ENCODE measurements at regions not wholly inside any gene's neighbourhood (a gene's known extent, or its start where the extent isn't known, plus 50 kb on each side); places are given as distances from the start of the nearest gene placed in this dataset.

DNA sequence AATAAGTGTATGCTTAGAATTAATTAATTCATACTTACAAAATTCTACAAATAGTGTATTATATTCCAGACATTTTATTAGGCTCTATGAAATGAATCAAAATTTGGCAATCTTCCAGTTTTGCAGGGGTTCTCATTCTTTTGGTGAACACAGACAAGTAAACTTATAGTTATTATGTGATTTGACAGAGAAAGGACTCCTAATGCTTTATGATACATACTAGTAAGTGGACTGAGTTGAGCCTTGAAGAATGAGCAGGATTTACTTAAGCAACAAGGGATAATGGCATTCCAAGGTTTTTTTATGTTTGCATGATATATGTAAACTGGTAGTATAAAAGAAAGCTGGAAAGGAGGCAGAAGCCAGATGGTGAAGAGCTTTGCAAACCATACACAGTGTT, 145.7 kb upstream of the FERD3L start:
- DNase-seq = no peak

DNA sequence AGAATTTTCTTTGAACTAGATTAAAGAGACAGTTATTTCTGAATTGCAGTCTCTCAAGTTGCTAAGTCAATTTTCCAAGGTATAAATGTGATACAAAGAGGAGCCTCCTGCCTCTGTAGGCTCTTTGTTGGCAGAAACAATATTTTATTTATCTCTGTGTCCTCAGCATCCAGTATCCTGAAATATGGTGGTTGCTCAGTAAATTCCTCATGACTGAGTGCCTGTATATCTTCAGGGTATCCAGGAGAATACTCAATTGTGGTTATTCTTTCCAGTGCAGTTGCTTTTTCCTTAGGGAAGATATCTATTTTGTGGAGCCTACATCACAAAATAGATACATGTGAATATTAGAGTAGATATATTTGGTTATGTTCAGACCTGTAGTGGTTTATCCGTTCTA, 144.8 kb upstream of the FERD3L start:
- no peak for DNase-seq

DNA sequence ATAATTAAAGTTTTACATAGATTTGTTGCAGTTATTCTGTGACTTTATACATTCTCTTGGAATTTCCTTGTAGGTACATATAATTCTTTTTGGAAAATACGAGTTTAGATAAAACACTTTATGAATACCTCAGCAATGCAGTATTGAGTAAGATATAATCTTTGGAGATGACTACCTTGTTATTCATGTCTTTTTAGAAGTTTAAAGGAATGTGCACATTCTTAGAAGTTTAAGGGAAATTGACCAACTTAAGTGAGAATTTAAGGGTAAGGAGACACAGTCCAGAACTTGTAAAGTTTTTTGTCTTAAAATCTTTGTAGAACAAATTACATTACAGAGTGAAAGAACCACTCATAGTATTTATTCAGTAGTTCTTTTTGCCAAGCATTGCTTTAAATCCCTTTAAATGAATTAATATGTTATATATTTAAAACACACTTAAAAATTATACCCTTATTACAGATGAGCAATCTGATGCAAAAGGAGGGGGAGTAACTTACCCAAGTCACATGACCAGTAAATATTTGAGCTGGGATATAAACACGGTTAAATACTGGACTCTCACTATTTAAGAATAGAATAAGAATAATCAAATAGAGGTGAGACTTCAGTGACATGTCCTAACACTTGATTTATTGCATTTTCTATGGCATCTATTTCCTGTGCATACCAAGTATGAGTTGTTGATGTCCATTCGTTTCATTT, 139.5 kb upstream of the FERD3L start:
- DNase-seq = no peak

DNA sequence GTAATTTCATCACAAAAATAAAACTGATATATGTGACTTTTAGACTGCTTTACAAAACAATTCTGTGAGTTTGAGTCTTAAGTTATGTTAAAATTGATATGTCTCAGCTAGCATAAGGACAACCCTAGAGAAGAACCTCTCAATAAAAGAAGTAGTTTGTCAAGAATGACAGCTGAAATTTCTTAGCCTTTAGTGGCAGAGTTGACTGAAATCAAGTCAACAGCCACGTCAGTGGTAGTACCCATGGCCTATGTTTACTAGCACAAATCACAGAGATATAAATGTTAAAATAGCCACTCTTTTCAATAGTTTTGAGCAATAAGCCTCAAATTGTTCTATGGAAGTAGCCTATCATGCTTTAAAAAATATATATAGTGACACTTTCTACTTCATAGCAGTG, 138.9 kb upstream of the FERD3L start:
- no peak for DNase-seq

DNA sequence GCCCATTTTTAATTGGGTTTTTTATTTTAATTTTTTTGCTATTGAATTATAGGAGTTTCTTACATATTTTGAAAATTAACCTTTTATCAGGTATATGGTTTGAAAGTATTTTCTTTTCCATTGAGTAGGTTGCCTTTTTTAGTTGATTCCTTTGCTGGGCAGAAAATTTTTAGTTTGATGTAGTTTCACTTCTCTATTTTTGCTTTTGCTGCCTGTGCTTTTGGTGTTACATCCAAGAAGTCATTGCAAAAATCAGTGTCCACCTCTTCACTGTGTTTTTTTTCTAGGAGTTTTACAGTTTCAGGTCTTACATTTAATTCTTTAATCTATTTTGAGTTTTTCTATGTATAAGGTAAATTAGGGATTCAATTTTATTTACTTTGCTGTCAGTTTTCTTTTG, 129.8 kb upstream of the FERD3L start:
- no peak for DNase-seq

DNA sequence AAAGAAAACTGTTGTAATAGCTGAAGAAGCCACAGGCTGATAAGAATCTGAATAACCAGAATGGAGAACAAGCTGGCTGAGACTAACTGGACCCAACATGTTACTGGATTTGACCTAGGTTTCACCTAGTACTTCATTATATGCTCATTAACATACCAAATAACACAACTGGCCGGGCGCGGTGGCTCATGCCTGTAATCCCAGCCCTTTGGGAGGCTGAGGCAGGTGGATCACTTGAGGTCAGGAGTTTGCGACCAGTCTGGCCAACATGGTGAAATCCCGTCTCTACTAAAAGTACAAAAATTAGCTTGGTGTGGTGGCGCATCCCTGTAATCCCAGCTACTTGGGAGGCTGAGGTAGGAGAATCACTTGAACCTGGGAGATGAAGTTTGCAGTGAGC, 127.1 kb upstream of the FERD3L start:
- DNase-seq = peak; percentile 38

DNA sequence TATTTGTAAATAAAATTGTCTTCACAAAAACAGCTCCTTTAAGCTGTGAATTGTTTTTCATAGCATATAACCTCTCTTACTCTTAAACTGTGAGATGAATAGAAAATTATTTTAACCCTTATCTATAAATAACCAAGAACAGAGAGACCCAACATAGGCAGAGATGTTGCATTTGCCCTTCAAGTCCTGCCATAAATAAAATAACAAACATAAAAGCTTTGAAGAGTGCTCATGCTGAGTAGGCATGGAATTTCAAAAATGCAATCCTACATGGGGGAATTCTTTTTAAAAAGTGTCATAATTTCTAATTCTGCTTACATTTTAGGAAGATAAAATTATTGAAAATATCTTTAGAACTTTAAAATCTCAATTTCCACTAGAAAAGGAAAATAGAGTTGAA, 124.1 kb upstream of the FERD3L start:
- no peak for DNase-seq

DNA sequence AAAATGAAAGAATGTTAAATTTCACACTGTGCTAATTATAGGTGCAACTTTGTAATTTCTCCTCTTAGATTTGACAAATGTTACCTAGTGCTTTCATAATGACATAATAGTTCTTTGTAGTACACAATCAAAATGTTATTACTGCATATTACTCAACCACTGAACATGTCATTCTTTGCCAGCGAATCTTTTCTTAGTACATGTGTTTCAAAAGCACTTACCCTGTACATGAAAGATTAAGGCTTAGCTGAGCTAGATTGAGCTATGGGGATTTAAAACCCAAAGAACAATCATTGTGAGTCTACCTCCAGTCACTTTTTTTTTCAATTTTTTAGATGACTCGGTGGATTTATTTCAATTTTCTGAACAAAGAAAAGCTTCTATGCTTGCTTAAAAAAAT, 123.5 kb upstream of the FERD3L start:
- DNase-seq = peak; percentile 2

DNA sequence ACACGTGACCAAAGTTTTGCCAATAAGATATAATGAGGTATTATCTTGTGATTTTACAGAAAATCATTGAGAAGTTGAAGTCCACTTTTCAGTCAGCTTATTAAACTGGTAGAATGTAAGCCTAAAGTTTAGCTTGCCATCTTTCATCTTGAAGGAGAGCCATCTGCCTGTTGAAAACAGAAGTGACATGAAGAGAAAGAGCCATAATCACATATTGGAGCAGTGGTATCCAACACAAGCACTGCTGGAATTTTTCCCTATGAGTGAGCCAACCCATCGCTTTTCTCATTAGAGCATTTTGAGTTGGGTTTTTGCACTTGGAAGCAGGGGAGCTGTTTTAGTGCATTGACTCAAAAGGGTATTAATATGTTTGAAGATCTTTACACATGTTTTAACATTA, 117.6 kb upstream of the FERD3L start:
- DNase-seq = peak; percentile 2

DNA sequence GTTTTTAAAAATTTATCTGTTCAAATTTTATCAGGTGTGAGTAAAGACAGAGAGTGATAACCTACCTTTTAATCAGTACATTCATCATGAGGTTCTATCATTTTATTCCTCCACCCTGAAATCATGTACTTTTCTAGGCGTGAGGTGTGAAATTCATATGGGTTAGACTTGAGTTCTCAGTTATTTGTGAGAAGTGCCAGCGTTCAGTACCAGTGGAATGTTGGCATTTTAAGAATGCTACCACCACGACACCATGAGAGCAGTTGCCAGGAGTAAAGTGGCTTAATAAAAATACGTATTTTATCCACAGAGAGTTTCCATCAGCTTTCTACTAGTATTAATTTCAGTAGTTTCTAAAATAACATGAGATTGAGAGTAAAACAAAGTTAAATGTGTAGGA, 104.1 kb upstream of the FERD3L start:
- no peak for DNase-seq

DNA sequence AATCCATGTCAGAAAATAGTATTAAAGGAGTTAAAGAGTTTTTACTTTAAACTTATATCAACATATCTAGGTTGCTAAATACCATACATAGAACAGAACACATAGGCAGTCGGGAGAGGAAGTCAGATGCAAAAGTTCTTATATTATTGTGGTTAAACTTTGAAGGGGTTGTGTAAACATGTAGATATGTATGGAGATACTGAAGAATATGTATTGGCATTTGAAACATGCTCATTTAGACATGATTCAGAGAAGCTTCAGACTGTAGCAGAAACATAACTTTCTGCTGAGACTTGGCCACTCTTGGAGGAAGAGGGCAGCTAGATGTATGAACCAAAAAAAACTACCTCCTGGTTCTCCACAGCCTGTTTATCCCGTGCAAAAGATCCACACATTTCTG, 103.5 kb upstream of the FERD3L start:
- DNase-seq = peak; percentile 8

DNA sequence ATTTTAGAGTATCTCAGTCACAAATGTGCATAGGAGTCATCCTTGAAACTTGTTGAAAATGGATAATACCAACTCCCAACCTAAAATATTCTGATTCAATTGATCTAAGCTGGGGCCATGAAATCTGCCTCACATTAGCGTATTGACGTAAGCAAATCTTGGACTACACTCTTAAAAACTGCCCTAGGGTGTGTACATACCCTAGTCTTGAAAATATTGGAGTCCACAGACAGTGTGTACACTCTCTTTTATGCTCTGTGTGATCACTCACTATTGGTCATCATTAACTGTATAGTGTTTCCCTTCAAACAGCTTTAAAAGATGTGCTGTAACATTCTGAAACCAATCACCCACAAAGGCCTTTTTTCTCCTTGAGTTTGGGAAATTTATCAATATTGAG, 102.9 kb upstream of the FERD3L start:
- DNase-seq = no peak

DNA sequence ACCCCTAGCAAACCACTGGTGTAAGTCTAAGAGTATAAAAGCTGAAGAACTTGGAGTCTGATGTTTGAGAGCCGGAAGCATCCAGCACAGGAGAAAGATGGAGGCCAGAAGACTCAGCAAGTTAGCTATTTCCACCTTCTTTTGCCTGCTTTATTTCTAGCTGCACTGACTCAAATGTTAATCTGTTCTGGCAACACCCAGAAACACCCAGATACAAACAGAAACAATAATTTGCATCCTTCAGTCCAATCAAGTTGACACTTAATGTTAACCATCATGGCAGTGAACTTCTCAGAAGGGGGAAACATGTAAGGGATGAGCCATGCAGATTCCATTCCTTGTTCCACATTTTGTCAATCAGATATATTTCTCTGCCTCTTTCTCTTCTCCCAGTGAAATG, 101.8 kb upstream of the FERD3L start:
- DNase-seq = no peak

DNA sequence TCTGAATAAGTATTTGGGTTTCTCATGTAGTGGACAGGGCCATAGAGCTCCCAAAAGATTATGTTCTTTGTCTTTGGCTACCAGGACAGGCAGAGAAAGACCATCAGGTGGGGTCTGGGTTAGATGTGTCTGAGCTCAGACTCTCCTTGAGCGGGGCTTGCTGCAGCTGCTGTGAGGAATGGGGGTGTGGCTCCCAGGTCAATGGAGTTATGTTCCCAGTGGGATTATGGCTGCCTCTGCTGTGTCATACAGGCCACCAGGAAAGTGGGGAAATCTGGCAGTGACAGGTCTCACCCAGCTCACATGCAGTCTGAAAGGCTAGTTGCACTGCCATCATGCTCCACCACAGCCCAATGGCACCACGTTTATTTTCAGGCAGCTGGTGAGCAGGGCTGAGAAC, 97.0 kb upstream of the FERD3L start:
- DNase-seq = no peak

DNA sequence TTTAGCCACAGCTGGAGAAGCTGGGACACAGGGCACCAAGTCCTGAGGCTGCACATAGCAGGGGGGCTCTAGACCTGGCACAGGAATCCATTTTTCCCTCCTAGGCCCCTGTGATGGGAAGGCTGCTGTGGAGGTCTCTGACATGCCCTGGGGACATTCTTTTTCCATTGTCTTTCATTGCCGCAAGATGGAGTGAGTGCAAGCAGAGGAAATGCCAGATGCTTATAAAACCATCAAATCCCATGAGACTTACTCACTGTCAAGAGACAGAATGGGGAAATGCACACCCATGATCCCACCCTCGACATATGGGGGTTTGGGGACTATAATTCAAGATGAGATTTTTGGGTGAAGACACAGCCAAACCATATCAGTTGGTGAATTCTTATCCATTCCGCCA, 94.7 kb upstream of the FERD3L start:
- no peak for DNase-seq

DNA sequence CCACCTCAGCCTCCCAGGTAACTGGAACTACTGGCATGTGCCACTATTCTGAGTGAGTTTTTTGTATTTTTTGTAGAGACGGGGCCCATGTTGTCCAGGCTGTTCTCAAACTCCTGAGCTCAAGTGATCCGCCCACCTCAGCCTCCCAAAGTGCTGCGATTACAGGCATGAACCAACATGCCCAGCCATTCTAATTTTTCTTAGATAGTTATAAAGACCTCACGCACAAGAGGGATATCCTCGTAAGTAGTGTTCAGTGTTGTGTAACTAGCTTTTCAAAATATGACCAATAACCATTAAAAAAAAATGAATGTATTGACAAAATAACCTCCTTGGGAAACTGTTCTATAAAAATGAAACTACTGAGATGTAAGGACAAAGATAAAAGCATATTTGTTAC, 90.5 kb upstream of the FERD3L start:
- no peak for DNase-seq

DNA sequence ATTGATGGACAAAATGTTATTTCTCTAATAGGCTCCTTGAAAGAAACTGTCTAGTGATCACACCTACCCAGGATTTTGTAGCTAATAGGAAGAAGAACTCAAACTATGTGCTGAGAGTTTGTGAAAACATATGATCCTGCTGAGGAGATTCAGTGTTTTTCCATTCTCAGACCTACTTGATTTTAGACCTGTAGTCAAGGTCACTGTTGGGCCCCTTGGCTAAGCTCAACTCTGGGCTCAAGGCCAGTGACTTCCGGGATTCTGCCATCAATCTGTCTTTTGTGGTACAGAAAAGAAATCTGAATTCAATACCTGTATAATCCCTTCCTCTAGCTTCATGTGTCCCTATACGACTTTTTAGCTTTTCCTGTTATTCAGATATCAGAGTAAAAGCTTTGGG, 79.7 kb upstream of the FERD3L start:
- no peak for DNase-seq

DNA sequence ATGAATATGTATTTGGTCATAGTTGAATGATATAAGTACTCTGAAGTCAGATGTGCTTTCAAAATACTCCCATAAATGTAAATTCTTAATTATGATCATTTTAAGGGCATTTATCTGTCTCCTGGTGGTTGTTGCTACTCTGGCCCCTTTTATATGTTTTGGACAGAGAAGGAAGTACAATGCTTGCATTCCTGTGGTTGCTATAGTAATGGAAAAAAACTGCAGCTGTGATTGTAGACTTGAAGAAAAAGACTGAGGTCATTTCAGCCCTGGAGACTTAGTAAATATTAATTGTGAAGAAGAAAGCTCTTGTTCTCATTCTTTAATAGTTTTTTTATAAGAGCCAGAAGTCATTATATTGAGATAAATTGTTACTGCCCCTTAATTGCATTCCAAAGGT, 70.2 kb upstream of the FERD3L start:
- no peak for DNase-seq

DNA sequence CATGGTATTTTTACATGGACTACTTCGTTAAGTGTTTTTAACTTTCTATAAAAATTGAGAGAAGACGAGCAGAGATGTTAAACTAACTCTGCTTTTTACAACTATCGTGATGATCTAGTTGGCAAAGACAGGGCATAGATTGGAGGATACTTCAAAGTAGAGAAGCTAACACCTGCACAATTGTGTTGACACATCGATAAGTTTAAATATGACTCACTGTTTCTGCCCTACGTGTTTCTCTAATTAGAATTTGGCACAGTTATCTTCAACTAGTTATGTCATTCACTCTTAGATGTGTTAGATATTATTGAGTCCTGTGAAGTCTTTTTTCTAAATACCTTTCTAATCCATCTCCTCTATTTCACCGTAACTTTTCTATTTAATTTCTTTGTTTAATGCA, 68.5 kb upstream of the FERD3L start:
- no peak for DNase-seq

DNA sequence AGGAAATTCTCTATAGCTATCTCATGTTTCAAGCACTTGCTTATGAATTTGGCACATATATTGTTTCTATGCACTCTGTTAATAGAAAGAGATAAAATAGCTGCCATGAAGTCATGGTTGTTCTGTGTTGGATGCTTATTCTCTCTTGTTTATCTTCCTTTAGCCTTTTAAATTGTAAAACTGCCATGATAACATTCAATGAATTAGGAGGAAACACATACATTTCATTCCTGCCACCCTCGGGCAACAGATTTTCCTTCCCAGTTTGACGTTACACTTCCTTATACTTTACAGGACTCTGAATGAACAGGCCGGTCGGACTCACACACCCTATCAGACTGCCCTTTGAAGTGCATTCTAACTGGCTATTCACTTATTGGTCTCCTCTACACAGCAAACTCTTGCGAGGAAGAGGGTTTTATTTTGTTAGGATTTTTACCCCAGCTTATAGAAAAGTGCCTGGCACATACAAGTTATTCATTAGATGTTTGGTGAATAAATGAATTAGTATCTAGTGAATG, 65.7 kb upstream of the FERD3L start:
- DNase-seq = no peak

DNA sequence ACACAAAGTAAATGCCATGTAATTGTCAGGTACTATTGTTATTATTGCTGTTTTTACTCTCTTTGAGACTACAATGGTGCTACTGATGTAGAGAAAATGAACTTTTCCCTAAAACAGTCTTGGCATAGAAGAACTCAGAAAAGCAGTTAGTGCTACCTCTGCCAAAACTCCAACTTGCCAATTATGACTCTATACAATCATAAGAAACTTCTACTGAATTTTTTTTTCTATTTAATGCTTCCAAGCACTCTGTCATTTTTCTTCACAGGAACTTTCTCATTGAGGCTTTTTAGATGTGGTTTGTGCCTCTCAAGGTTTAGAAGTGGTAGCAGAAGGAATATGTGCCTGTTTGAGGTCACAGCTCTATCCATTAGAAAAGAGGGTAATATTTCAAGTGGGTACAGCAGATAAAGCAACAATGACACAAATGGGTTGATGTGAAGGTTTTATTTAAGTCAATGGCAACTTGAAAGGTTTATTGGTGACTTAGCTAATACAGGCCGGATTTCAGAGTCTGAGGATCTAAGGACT, 64.0 kb upstream of the FERD3L start:
- DNase-seq = no peak

DNA sequence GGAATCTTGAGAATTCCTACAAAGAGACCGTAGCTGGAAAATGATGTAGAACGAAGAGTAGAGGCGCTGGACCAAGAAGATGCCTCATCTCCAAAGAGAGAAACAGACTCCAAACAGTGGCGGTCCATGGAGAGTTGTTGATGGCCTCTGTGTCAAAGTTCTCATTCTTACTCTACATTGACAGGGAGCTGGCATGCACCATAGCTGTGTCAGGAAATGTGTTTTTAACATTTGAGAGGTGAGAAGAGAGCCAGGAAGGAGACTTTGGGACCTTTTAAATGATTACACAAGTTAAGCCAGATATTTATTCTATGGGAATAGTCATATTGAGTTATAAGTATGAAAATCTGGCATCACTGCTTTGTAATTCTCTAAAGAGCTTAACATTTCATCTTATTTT, 61.5 kb upstream of the FERD3L start:
- DNase-seq = no peak

DNA sequence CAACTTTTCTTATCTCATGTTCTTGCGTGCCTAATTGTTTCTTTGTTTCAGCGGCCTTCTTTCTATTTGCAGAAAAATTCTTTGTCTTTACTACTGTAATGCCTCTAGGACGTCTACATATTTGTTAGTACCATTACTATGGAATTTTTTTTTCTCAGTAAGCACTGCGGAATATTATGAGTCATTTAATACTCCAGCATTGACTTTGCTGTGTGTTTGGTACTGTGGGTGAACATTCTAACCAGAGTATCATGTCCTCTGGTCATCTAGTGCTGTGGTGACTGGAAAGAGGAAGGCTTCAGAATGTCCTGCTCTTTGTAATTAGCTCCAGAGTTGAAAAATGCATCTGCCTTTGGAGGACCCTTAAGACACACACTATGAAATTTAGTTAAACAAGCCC, 58.5 kb upstream of the FERD3L start:
- DNase-seq = no peak

DNA sequence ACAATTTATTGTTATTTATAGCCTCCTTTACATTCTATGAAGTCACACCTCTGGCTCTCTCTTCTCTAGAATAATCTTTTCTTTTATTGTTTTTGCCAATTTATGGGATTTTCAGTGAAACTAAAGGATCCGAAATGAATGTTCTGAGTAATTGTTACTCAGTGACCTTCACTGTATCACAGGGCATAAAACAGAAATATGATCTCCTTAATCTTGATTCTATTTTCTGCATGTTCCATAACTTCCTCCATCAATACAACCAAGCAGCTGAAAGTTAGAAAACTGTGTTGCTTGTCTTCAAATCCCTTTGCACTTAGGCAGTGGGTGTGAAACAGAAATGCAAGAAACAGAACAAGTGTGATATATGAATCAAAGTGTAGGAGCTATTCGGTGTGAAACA, 57.4 kb upstream of the FERD3L start:
- DNase-seq = no peak

All from OCI-M1 (cell line).